CD4-positive, alpha-beta T cell (primary cell): ENCODE measurements at regions not wholly inside any gene's neighbourhood (a gene's known extent, or its start where the extent isn't known, plus 50 kb on each side); places are given as distances from the start of the nearest gene placed in this dataset.

Experiments used
- ATAC-seq: fragments of 200-7000 bp; cut with Tn5 transposase; one replicate; pipeline ENCODE4 v1.10.0; 2022; ENCODE audit warnings: mild to moderate bottlenecking; ENCODE audit not compliant: poor library complexity
- CTCF ChIA-PET: fragments of 350-600 bp; sonication (Branson Sonifier 250); formaldehyde crosslinking; loops from one replicate; lab custom pipeline; 2021; ENCODE audit warnings: antibody characterized with exemption, inconsistent platforms; lab: Charles Lee
- POLR2A ChIA-PET: fragments of 350-600 bp; sonication (Branson Sonifier 250); formaldehyde crosslinking; loops from one replicate; lab custom pipeline; 2021; ENCODE audit warnings: antibody characterized with exemption, inconsistent platforms; lab: Charles Lee
- DNase-seq, 14 experiments: peaks; one replicate each; pipeline ENCODE4 v3.0.0-alpha.2; 2013 to 2020; ENCODE audit warnings: mixed read lengths in 2 of 14
- H3K27ac ChIP-seq, 2 donors: one replicate each; pipeline versions ENCODE4 v1.5.1 to v1.7.0; 2013; ENCODE audit warnings: low read length in 2 of 2, low read depth in 1 of 2, mild to moderate bottlenecking in 1 of 2
- H3K27me3 ChIP-seq, 2 experiments: 1 replicate in 1 of 2; 2 replicates in 1 of 2; pipeline versions ENCODE4 v1.6.1 to v1.7.0; 2013; ENCODE audit warnings: low read length in 2 of 2, control low read depth in 1 of 2, mild to moderate bottlenecking in 1 of 2, moderate library complexity in 1 of 2; ENCODE audit not compliant: insufficient read depth in 2 of 2, control insufficient read depth in 1 of 2
- H3K36me3 ChIP-seq: one replicate; pipeline ENCODE4 v1.6.1; 2013; ENCODE audit warnings: low read length, control low read depth; ENCODE audit not compliant: insufficient read depth
- H3K4me1 ChIP-seq: one replicate; pipeline ENCODE4 v1.6.1; 2013; ENCODE audit warnings: low read length, control low read depth; ENCODE audit not compliant: insufficient read depth
- H3K4me3 ChIP-seq: one replicate; pipeline ENCODE4 v1.5.1; 2013; ENCODE audit warnings: mild to moderate bottlenecking, low read length, moderate library complexity
- H3K9me3 ChIP-seq, 2 experiments: 1 replicate in 1 of 2; 2 replicates in 1 of 2; pipeline versions ENCODE4 v1.6.1 to v1.7.0; 2013; ENCODE audit warnings: low read length in 2 of 2, mild to moderate bottlenecking in 2 of 2, control low read depth in 1 of 2, moderate library complexity in 1 of 2; ENCODE audit not compliant: control insufficient read depth in 1 of 2, insufficient read depth in 1 of 2
- H3K27ac Mint-ChIP-seq: one replicate; pipeline ENCODE4 v1.8.0; 2020; ENCODE audit warnings: mixed read lengths
- H3K27me3 Mint-ChIP-seq: one replicate; pipeline ENCODE4 v1.8.0; 2021; ENCODE audit warnings: mixed read lengths
- H3K36me3 Mint-ChIP-seq: one replicate; pipeline ENCODE4 v1.8.0; 2021; ENCODE audit warnings: low read depth, mixed read lengths
- H3K4me1 Mint-ChIP-seq: one replicate; pipeline ENCODE4 v1.8.0; 2021; ENCODE audit warnings: low read depth, mixed read lengths
- H3K4me3 Mint-ChIP-seq: one replicate; pipeline ENCODE4 v1.8.0; 2020; ENCODE audit warnings: mild to moderate bottlenecking, mixed read lengths
- H3K9me3 Mint-ChIP-seq: one replicate; pipeline ENCODE4 v1.8.0; 2020; ENCODE audit warnings: mixed read lengths
- CTCF ChIP-seq: fragments of 200-600 bp; IDR thresholded peaks from one replicate; pipeline ENCODE4 v1.8.0; 2022; ENCODE audit warnings: antibody characterized with exemption, mild to moderate bottlenecking
- intact Hi-C, 2 experiments: fragments of 100-400 bp; cut with DNase I in 1 of 2; cut with micrococcal nuclease in 1 of 2; formaldehyde crosslinking; loops; one replicate each; pipeline versions ENCODE4 v1.15.1 to v1.9.0; 2023 to 2025; cut with DNase I, micrococcal nuclease

- Mint-ChIP-seq H3K4me3 (no peak overlapping the region), H3K9me3 (no peaks in the 10 kb centered on the region), H3K4me1 (no peaks in the 10 kb centered on the region), H3K27ac (no peak overlapping the region), H3K27me3 (peaks cover 11% of the 10 kb centered on the region), H3K36me3 (no peaks in the 10 kb centered on the region)
- no peak for TF ChIP-seq CTCF
- Histone ChIP-seq H3K4me1 (peaks cover 5% of the 10 kb centered on the region), H3K4me3 (no peak overlapping the region), H3K27ac (no peak overlapping the region), H3K27me3 (peaks cover 0 to 6% of the 10 kb centered on the region in 2 experiments), H3K36me3 (no peaks in the 10 kb centered on the region), H3K9me3 (peaks cover 0 to 13% of the 10 kb centered on the region in 2 experiments)
- intact Hi-C loops: no loop called here
- DNase-seq: no peak
- ATAC-seq: no peak
- CTCF ChIA-PET: no interaction called here
- POLR2A ChIA-PET: no interaction called here
These were observed 144.9 kb upstream of the ZNF507 start for GRCh38 chr19:32200312-32201038.

GRCh38 chr19:32201211-32201610, 144.2 kb upstream of the ZNF507 start:
- DNase-seq (no peak), ATAC-seq (no peak)
- Mint-ChIP-seq H3K4me1 (no peaks in the 10 kb centered on the region), H3K4me3 (no peak overlapping the region), H3K27ac (no peak overlapping the region), H3K36me3 (no peaks in the 10 kb centered on the region), H3K9me3 (no peaks in the 10 kb centered on the region), H3K27me3 (peaks cover 16% of the 10 kb centered on the region)
- intact Hi-C loops: no loop called here
- ChIA-PET POLR2A (no interaction called here), CTCF (no interaction called here)
- no peaks in the 10 kb centered on the region for H3K36me3 ChIP-seq
- peaks cover 5% of the 10 kb centered on the region for H3K4me1 ChIP-seq
- H3K27me3 ChIP-seq: peaks cover 0 to 6% of the 10 kb centered on the region in 2 experiments
- H3K9me3 ChIP-seq: peaks cover 0 to 11% of the 10 kb centered on the region in 2 experiments
- no peak for TF ChIP-seq CTCF
- no peak overlapping the region for H3K4me3 ChIP-seq
- H3K27ac ChIP-seq: no peak overlapping the region

- ATAC-seq: no peak
- H3K4me3 Mint-ChIP-seq: no peak overlapping the region
- H3K27ac ChIP-seq: no peak overlapping the region
- no peaks in the 10 kb centered on the region for H3K4me1 Mint-ChIP-seq
- no peaks in the 10 kb centered on the region for H3K36me3 Mint-ChIP-seq
- no peaks in the 10 kb centered on the region for H3K9me3 Mint-ChIP-seq
- TF ChIP-seq CTCF: no peak
- POLR2A ChIA-PET: no interaction called here
- peaks cover 5% of the 10 kb centered on the region for H3K4me1 ChIP-seq
- H3K27me3 ChIP-seq: peaks cover 0 to 4% of the 10 kb centered on the region in 2 experiments
- H3K36me3 ChIP-seq: no peaks in the 10 kb centered on the region
- DNase-seq: peak in 1 of 14 experiments; percentile 2
- CTCF ChIA-PET: no interaction called here
- peaks cover 0 to 6% of the 10 kb centered on the region in 2 experiments for H3K9me3 ChIP-seq
- H3K27ac Mint-ChIP-seq: no peak overlapping the region
- intact Hi-C loops: no loop called here
- H3K4me3 ChIP-seq: no peak overlapping the region
- peaks cover 19% of the 10 kb centered on the region for H3K27me3 Mint-ChIP-seq
These were observed 143.8 kb upstream of the ZNF507 start for GRCh38 chr19:32201636-32202051.
